ENCODE measurements at regions not wholly inside any gene's neighbourhood (a gene's known extent, or its start where the extent isn't known, plus 50 kb on each side); places are given as distances from the start of the nearest gene placed in this dataset.

- Histone ChIP-seq H3F3A (ENCODE audit: low read depth) (no peaks in the 10 kb centered on the region), H3K36me3 (ENCODE audit: insufficient read depth, low read length) (no peaks in the 10 kb centered on the region), H3K9me2 (replicated peaks; ENCODE audit: low read depth, low read length) (no peaks in the 10 kb centered on the region), H3K4me3 (ENCODE audit: low read length, poor library complexity, severe bottlenecking) (no peak overlapping the region), H4K20me1 (ENCODE audit: insufficient read depth, low read length, poor library complexity, severe bottlenecking) (no peaks in the 10 kb centered on the region), H3K9me3 (ENCODE audit: insufficient read depth, low read depth, low read length) (peaks cover 8% of the 10 kb centered on the region; the same call in 1 of the 2 replicates), H3K27me3 (ENCODE audit: insufficient read depth, low read length, poor library complexity, severe bottlenecking) (no peaks in the 10 kb centered on the region), H3K4me2 (ENCODE audit: low read depth, low read length, poor library complexity, severe bottlenecking) (no peak overlapping the region), H3K4me1 (ENCODE audit: insufficient read depth, low read length, poor library complexity, severe bottlenecking) (no peaks in the 10 kb centered on the region), H3K9ac (ENCODE audit: low read depth, low read length, poor library complexity, severe bottlenecking) (no peak overlapping the region), H2AFZ (ENCODE audit: low read length) (no peak overlapping the region), H3K79me2 (ENCODE audit: insufficient read depth, low read length) (no peaks in the 10 kb centered on the region)
- no peak for TF ChIP-seq CTCF (conservative IDR thresholded peaks at IDR 0.05; ENCODE audit: low read length)
- TF ChIP-seq EZH2phosphoT487 (IDR thresholded peaks at IDR 0.05; ENCODE audit: borderline replicate concordance) = no peak
Observed at GRCh38 chr20:40599987-40600386, 89.0 kb downstream of the MAFB start.

GRCh38 chr20:40592941-40593340 lies 96.1 kb downstream of the MAFB start:
- H3K9me2 ChIP-seq (replicated peaks; ENCODE audit: low read depth, low read length) = no peaks in the 10 kb centered on the region
- no peak for TF ChIP-seq EZH2phosphoT487 (IDR thresholded peaks at IDR 0.05; ENCODE audit: borderline replicate concordance)
- no peak for TF ChIP-seq CTCF (conservative IDR thresholded peaks at IDR 0.05; ENCODE audit: low read length)
- no peaks in the 10 kb centered on the region for H3K9me3 ChIP-seq (ENCODE audit: insufficient read depth, low read depth, low read length)
- H3K79me2 ChIP-seq (ENCODE audit: insufficient read depth, low read length) = no peaks in the 10 kb centered on the region
- H2AFZ ChIP-seq (ENCODE audit: low read length) = no peak overlapping the region
- H3K27me3 ChIP-seq (ENCODE audit: insufficient read depth, low read length, poor library complexity, severe bottlenecking) = no peaks in the 10 kb centered on the region
- H3F3A ChIP-seq (ENCODE audit: low read depth) = no peaks in the 10 kb centered on the region
- H3K9ac ChIP-seq (ENCODE audit: low read depth, low read length, poor library complexity, severe bottlenecking) = no peak overlapping the region
- H3K4me3 ChIP-seq (ENCODE audit: low read length, poor library complexity, severe bottlenecking) = no peak overlapping the region
- H3K4me2 ChIP-seq (ENCODE audit: low read depth, low read length, poor library complexity, severe bottlenecking) = no peak overlapping the region
- H3K4me1 ChIP-seq (ENCODE audit: insufficient read depth, low read length, poor library complexity, severe bottlenecking) = no peaks in the 10 kb centered on the region
- H4K20me1 ChIP-seq (ENCODE audit: insufficient read depth, low read length, poor library complexity, severe bottlenecking) = no peaks in the 10 kb centered on the region
- no peaks in the 10 kb centered on the region for H3K36me3 ChIP-seq (ENCODE audit: insufficient read depth, low read length)

- Histone ChIP-seq H3K4me2 (ENCODE audit: low read depth, low read length, poor library complexity, severe bottlenecking) (no peak overlapping the region), H3K4me3 (ENCODE audit: low read length, poor library complexity, severe bottlenecking) (no peak overlapping the region), H3K9ac (ENCODE audit: low read depth, low read length, poor library complexity, severe bottlenecking) (no peak overlapping the region), H3K9me3 (ENCODE audit: insufficient read depth, low read depth, low read length) (no peaks in the 10 kb centered on the region), H3K36me3 (ENCODE audit: insufficient read depth, low read length) (no peaks in the 10 kb centered on the region), H3K9me2 (replicated peaks; ENCODE audit: low read depth, low read length) (no peaks in the 10 kb centered on the region), H3F3A (ENCODE audit: low read depth) (no peaks in the 10 kb centered on the region), H4K20me1 (ENCODE audit: insufficient read depth, low read length, poor library complexity, severe bottlenecking) (no peaks in the 10 kb centered on the region), H3K4me1 (ENCODE audit: insufficient read depth, low read length, poor library complexity, severe bottlenecking) (no peaks in the 10 kb centered on the region), H3K79me2 (ENCODE audit: insufficient read depth, low read length) (no peaks in the 10 kb centered on the region), H3K27me3 (ENCODE audit: insufficient read depth, low read length, poor library complexity, severe bottlenecking) (no peaks in the 10 kb centered on the region), H2AFZ (ENCODE audit: low read length) (no peak overlapping the region)
- no peak for TF ChIP-seq CTCF (conservative IDR thresholded peaks at IDR 0.05; ENCODE audit: low read length)
Observed at GRCh38 chr20:40591536-40591935, 97.5 kb downstream of the MAFB start.
